Body of pancreas (tissue), 4 donors: ENCODE measurements at regions not wholly inside any gene's neighbourhood (a gene's known extent, or its start where the extent isn't known, plus 50 kb on each side); places are given as distances from the start of the nearest gene placed in this dataset.

ENCODE experiments used
- CTCF ChIP-seq, 7 experiments: fragments of 450-650 bp in 4 of 7; fragments of 200-600 bp in 3 of 7; sonication (generic) in 3 of 7; IDR thresholded peaks; one replicate each; pipeline ENCODE4 v1.5.1; 2016 to 2019; ENCODE audit warnings: antibody characterized with exemption in 7 of 7
- POLR2A ChIP-seq, 3 donors: fragments of 450-650 bp; IDR thresholded peaks; one replicate each; pipeline ENCODE4 v1.6.1; 2016; ENCODE audit warnings: antibody characterized with exemption in 3 of 3, mild to moderate bottlenecking in 2 of 3

GRCh38 chrX:85501349-85501748 lies 121.9 kb upstream of the POF1B start:
- TF ChIP-seq CTCF (IDR thresholded peaks at IDR 0.05) (no peak), POLR2A (IDR thresholded peaks at IDR 0.05) (no peak)
